HEK293 (cell line): ENCODE measurements at regions not wholly inside any gene's neighbourhood (a gene's known extent, or its start where the extent isn't known, plus 50 kb on each side); places are given as distances from the start of the nearest gene placed in this dataset.

ENCODE experiments used
- CTCF ChIA-PET: fragments of 350-600 bp; formaldehyde crosslinking; extraction: SDS; loops from one replicate; lab custom pipeline; 2021; ENCODE audit warnings: antibody characterized with exemption; lab: Yijun Ruan, JAX
- POLR2A ChIA-PET: fragments of 300-600 bp; formaldehyde crosslinking; extraction: SDS; loops from one replicate; lab custom pipeline; 2020; ENCODE audit warnings: antibody characterized with exemption, inconsistent platforms; lab: Yijun Ruan, JAX
- H3K27ac ChIP-seq: fragments of 200-500 bp; sonication (Bioruptor generic); 2 replicates; pipeline ENCODE4 v1.5.1; 2014; ENCODE audit warnings: low read depth, low read length, control low read depth, inconsistent platforms; ENCODE audit errors: extremely low read depth
- H3K36me3 ChIP-seq, 2 experiments: fragments of 200-500 bp in 1 of 2; sonication (Bioruptor generic) in 1 of 2; 1 replicate in 1 of 2; 2 replicates in 1 of 2; pipeline ENCODE4 v1.5.1; 2014 to 2017; ENCODE audit warnings: inconsistent platforms in 2 of 2, low read length in 2 of 2; ENCODE audit not compliant: control insufficient read depth in 2 of 2, insufficient read depth in 1 of 2
- H3K4me1 ChIP-seq: fragments of 200-500 bp; sonication (Bioruptor generic); 2 replicates; pipeline ENCODE4 v1.5.1; 2014; ENCODE audit warnings: mild to moderate bottlenecking, low read length, inconsistent platforms; ENCODE audit not compliant: control insufficient read depth, insufficient read depth
- H3K4me3 ChIP-seq: 2 replicates; pipeline ENCODE4 v1.5.1; 2011; ENCODE audit warnings: low read depth, mild to moderate bottlenecking, control low read depth, low read length, moderate library complexity
- H3K9me3 ChIP-seq: fragments of 200-500 bp; sonication (Bioruptor generic); 2 replicates; pipeline ENCODE4 v1.5.1; 2014; ENCODE audit warnings: low read depth, low read length, inconsistent platforms; ENCODE audit not compliant: control insufficient read depth, insufficient read depth
- GLI4 ChIP-seq: fragments of 450-650 bp; formaldehyde crosslinking; IDR thresholded peaks from 2 replicates; pipeline ENCODE4 v1.5.1; 2016; ENCODE audit warnings: missing biosample characterization, missing genetic modification characterization
- MEIS1 ChIP-seq: sonication (generic); formaldehyde crosslinking; IDR thresholded peaks from 2 replicates; pipeline ENCODE4 v1.8.1; 2022; ENCODE audit warnings: missing genetic modification reagents, mild to moderate bottlenecking, borderline replicate concordance
- SETDB1 ChIP-seq: IDR thresholded peaks from one replicate; pipeline ENCODE4 v1.6.1; 2017; ENCODE audit warnings: mild to moderate bottlenecking, low read length, moderate library complexity, mixed read lengths; ENCODE audit not compliant: insufficient read length
- TRIM28 ChIP-seq: IDR thresholded peaks from 2 replicates; pipeline ENCODE4 v1.6.1; 2011; ENCODE audit warnings: low read length, control low read depth, borderline replicate concordance
- WT1 ChIP-seq: fragments of 450-650 bp; formaldehyde crosslinking; IDR thresholded peaks from 2 replicates; pipeline ENCODE4 v1.5.1; 2016; ENCODE audit warnings: missing biosample characterization, missing genetic modification characterization
- ZBTB7A ChIP-seq: fragments of 450-650 bp; formaldehyde crosslinking; IDR thresholded peaks from 2 replicates; pipeline ENCODE4 v1.5.1; 2016; ENCODE audit warnings: low read depth, missing biosample characterization, missing genetic modification characterization
- ZNF114 ChIP-seq: fragments of 450-650 bp; formaldehyde crosslinking; IDR thresholded peaks from 2 replicates; pipeline ENCODE4 v1.5.0; 2017; ENCODE audit warnings: missing biosample characterization, missing genetic modification characterization
- ZNF121 ChIP-seq: fragments of 450-650 bp; formaldehyde crosslinking; IDR thresholded peaks from 2 replicates; pipeline ENCODE4 v1.5.1; 2016; ENCODE audit warnings: missing biosample characterization, missing genetic modification characterization
- ZNF184 ChIP-seq: fragments of 450-650 bp; IDR thresholded peaks from 2 replicates; pipeline ENCODE4 v1.5.1; 2018; ENCODE audit warnings: missing biosample characterization, mild to moderate bottlenecking, missing genetic modification characterization
- ZNF292 ChIP-seq: fragments of 450-650 bp; formaldehyde crosslinking; IDR thresholded peaks from 2 replicates; pipeline ENCODE4 v1.5.1; 2016; ENCODE audit warnings: low read depth, missing biosample characterization, missing genetic modification characterization, borderline replicate concordance
- ZNF350 ChIP-seq: fragments of 450-650 bp; formaldehyde crosslinking; IDR thresholded peaks from 2 replicates; pipeline ENCODE4 v1.5.0; 2017; ENCODE audit warnings: missing biosample characterization, mild to moderate bottlenecking, missing genetic modification characterization
- ZNF366 ChIP-seq: fragments of 450-650 bp; formaldehyde crosslinking; conservative IDR thresholded peaks from 2 replicates; pipeline ENCODE4 v1.5.1; 2016; ENCODE audit warnings: missing biosample characterization, missing genetic modification characterization
- ZNF621 ChIP-seq: fragments of 450-650 bp; formaldehyde crosslinking; IDR thresholded peaks from 2 replicates; pipeline ENCODE4 v1.5.1; 2017; ENCODE audit warnings: missing biosample characterization, missing genetic modification characterization
- ZNF670 ChIP-seq: fragments of 450-650 bp; formaldehyde crosslinking; IDR thresholded peaks from 2 replicates; pipeline ENCODE4 v1.5.1; 2016; ENCODE audit warnings: missing biosample characterization, missing genetic modification characterization, low read depth
- ZNF791 ChIP-seq: fragments of 450-650 bp; formaldehyde crosslinking; IDR thresholded peaks from 2 replicates; pipeline ENCODE4 v1.5.1; 2016; ENCODE audit warnings: missing biosample characterization, missing genetic modification characterization
- ZNF792 ChIP-seq: fragments of 450-650 bp; formaldehyde crosslinking; IDR thresholded peaks from 2 replicates; pipeline ENCODE4 v1.5.1; 2016; ENCODE audit warnings: missing biosample characterization, missing genetic modification characterization
- ZSCAN16 ChIP-seq: fragments of 450-650 bp; formaldehyde crosslinking; IDR thresholded peaks from 2 replicates; pipeline ENCODE4 v1.5.1; 2016; ENCODE audit warnings: missing biosample characterization, missing genetic modification characterization
- TF ChIP-seq, protein P1 (sequence below): fragments of 450-650 bp; formaldehyde crosslinking; IDR thresholded peaks from 2 replicates; pipeline ENCODE4 v1.5.1; 2016; ENCODE audit warnings: missing biosample characterization, missing genetic modification characterization
- TF ChIP-seq, protein P2 (sequence below): fragments of 450-650 bp; formaldehyde crosslinking; IDR thresholded peaks from 2 replicates; pipeline ENCODE4 v1.5.1; 2016; ENCODE audit warnings: missing biosample characterization, missing genetic modification characterization

DNA sequence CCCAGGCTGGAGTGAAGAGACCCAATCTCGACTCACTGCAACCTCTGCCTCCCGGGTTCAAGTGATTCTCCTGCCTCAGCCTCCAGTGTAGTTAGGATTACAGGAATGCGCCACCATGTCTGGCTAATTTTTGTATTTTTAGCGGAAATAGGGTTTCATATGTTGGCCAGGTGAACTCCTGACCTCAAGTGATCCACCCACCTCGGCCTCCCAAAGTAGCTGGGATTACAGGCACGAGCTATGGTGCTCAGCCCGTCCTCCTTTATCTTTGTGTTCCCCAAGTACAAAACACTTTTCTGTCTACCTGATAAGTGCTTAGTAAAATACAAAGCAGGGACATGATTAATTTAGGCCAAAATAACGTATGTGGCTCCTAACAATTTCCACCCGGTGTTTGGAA is 91.2 kb upstream of the STK17B start:
- POLR2A ChIA-PET: no interaction called here
- Histone ChIP-seq H3K36me3 (no peaks in the 10 kb centered on the region), H3K27ac (no peak overlapping the region)
- CTCF ChIA-PET: no interaction called here
- TF ChIP-seq ZNF792 (tag by site-specific recombination): no peak
- TF ChIP-seq ZNF350 (tag by site-specific recombination): no peak
- no peak for TF ChIP-seq MEIS1 (CRISPR knock-in tag)
- no peak for TF ChIP-seq ZNF292 (tag by site-specific recombination)
- no peak for TF ChIP-seq ZBTB7A (tag by site-specific recombination)
- no peak for TF ChIP-seq ZSCAN16
- no peak for TF ChIP-seq ZNF121 (tag by site-specific recombination)
- no peak for TF ChIP-seq ZNF366 (tag by site-specific recombination)
- no peak for TF ChIP-seq ZNF114 (tag by site-specific recombination)
- TF ChIP-seq ZNF670 (tag by site-specific recombination): no peak
- TF ChIP-seq, all 188 proteins: peak for 0
- no peaks in the 10 kb centered on the region for H3K9me3 ChIP-seq
- H3K4me1 ChIP-seq: 0 out of 2 replicates have a peak, but pooled peaks cover 3% of the 10 kb centered on the region
- H3K4me3 ChIP-seq: no peak overlapping the region

DNA sequence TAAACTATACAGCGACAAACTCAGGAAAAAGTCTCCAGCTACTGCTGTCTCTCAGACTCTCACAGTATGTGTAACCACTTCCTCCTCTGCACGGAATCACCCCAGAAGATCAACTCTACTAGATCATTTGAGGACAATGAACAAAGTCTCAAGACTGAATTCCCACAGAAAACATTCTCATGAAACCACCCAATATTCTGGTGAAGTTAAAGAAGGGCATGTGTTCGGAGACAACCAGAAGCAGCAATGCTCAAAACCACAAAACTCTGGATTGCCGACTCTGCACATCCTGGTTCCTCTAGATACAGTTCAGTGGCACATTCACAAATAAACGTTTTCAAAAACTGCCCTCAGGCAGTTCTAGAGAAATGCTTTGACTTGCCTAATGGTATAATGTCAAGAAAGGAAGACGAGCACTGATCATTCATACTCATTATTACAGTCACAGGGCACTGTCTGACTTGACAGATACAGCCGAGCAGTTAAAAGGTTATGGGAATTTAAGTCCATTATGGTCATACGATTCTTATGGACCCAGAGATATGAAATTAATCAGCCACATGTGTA is 91.9 kb upstream of the STK17B start:
- CTCF ChIA-PET: no interaction called here
- 0 out of 2 replicates have a peak, but pooled peaks cover 7% of the 10 kb centered on the region for H3K4me1 ChIP-seq
- H3K36me3 ChIP-seq: no peaks in the 10 kb centered on the region
- POLR2A ChIA-PET: no interaction called here
- H3K27ac ChIP-seq: no peak overlapping the region
- 0 out of 2 replicates have a peak, but pooled peaks have one; percentile 15 for TF ChIP-seq TRIM28
- TF ChIP-seq, protein P1, sequence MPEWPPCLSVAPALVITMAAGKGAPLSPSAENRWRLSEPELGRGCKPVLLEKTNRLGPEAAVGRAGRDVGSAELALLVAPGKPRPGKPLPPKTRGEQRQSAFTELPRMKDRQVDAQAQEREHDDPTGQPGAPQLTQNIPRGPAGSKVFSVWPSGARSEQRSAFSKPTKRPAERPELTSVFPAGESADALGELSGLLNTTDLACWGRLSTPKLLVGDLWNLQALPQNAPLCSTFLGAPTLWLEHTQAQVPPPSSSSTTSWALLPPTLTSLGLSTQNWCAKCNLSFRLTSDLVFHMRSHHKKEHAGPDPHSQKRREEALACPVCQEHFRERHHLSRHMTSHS: no peak
- H3K4me3 ChIP-seq: no peak overlapping the region
- H3K9me3 ChIP-seq: no peaks in the 10 kb centered on the region

DNA sequence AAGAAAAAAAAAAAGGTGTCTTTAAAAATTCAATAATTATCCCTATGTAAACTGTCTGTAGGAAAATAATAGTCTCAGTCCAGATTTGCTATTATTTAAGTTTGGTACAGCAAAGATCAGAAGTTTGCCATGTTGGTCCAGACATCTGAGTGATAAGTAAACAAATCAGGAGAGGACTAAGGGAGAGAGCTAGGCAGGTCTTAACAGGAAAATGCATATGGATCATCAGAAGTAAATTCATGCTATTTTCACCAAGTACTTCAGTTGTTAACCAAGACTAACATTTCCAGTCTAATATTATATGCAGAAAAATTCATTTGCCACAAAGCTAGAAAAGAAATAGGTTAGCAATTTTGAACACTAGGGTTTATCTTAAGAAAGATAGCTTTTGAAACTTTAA is 95.0 kb upstream of the STK17B start:
- no peak overlapping the region for H3K27ac ChIP-seq
- H3K4me3 ChIP-seq: no peak overlapping the region
- H3K4me1 ChIP-seq: peaks cover 11% of the 10 kb centered on the region; the same call in 1 of the 2 replicates
- no peaks in the 10 kb centered on the region for H3K9me3 ChIP-seq
- ChIA-PET CTCF (interaction anchor here (0.6 to 1.4 kb wide), 5 partner anchors 10 to 606 kb away, joined by 3 read pairs; no protein-coding TSS in a partner anchor), POLR2A (no interaction called here)
- no peaks in the 10 kb centered on the region for H3K36me3 ChIP-seq
- no peak for TF ChIP-seq ZNF184 (tag by site-specific recombination)
- TF ChIP-seq ZNF791 (tag by site-specific recombination): no peak
- TF ChIP-seq SETDB1: no peak
- no peak for TF ChIP-seq ZNF621 (tag by site-specific recombination)
- TF ChIP-seq, all 188 proteins: peak for 0

DNA sequence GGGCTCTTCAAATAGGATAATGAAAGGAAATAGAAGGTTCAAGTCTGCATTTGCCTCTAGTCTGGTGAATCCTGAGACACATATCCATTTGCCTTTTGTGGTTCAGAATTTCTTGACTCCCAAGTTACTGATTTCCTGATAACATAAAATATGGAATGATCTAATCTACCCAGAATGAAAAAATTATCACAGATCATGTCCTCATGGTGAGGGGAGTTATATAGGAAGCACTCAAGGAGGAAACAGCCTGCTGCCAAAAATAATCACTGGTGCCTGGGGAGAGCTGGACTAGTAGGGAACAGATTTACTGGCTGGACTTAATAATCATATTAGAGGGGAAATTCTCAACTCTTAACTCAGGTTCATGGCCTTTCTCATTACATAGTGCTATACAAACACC is 95.5 kb upstream of the STK17B start:
- POLR2A ChIA-PET: no interaction called here
- peaks cover 11% of the 10 kb centered on the region; the same call in 1 of the 2 replicates for H3K4me1 ChIP-seq
- H3K9me3 ChIP-seq: no peaks in the 10 kb centered on the region
- TF ChIP-seq WT1 (tag by site-specific recombination) (peak; percentile 47; the same call in 1 of the 2 replicates), GLI4 (no peak)
- TF ChIP-seq, protein P2, sequence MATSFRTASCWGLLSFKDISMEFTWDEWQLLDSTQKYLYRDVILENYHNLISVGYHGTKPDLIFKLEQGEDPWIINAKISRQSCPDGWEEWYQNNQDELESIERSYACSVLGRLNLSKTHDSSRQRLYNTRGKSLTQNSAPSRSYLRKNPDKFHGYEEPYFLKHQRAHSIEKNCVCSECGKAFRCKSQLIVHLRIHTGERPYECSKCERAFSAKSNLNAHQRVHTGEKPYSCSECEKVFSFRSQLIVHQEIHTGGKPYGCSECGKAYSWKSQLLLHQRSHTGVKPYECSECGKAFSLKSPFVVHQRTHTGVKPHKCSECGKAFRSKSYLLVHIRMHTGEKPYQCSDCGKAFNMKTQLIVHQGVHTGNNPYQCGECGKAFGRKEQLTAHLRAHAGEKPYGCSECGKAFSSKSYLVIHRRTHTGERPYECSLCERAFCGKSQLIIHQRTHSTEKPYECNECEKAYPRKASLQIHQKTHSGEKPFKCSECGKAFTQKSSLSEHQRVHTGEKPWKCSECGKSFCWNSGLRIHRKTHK (tag by site-specific recombination): no peak
- TF ChIP-seq, all 188 proteins: peak for 1
- Histone ChIP-seq H3K4me3 (no peak overlapping the region), H3K36me3 (no peaks in the 10 kb centered on the region), H3K27ac (no peak overlapping the region)
- CTCF ChIA-PET: interaction anchor here (0.7 to 1.4 kb wide), 4 partner anchors 10 to 606 kb away, joined by 3 read pairs; no protein-coding TSS in a partner anchor
